GM12875 (cell line): ENCODE measurements at regions not wholly inside any gene's neighbourhood (a gene's known extent, or its start where the extent isn't known, plus 50 kb on each side); places are given as distances from the start of the nearest gene placed in this dataset.

Experiments used
- H3K4me3 ChIP-seq: one replicate; pipeline ENCODE4 v1.5.1; 2011; ENCODE audit warnings: low read depth, low read length, control low read depth
- CTCF ChIP-seq: IDR thresholded peaks from 2 replicates; pipeline ENCODE4 v1.5.1; 2011; ENCODE audit warnings: low read depth, mild to moderate bottlenecking, control low read depth, inconsistent platforms, low read length, moderate library complexity, borderline replicate concordance; ENCODE audit not compliant: insufficient read depth

- TF ChIP-seq CTCF = no peak
- no peak overlapping the region for H3K4me3 ChIP-seq
Measured at GRCh38 chr16:35754391-35755369, 2295.3 kb downstream of the TP53TG3F start.

GRCh38 chr16:35788381-35788780 lies 2329.0 kb downstream of the TP53TG3F start:
- TF ChIP-seq CTCF = no peak
- no peak overlapping the region for H3K4me3 ChIP-seq

DNA sequence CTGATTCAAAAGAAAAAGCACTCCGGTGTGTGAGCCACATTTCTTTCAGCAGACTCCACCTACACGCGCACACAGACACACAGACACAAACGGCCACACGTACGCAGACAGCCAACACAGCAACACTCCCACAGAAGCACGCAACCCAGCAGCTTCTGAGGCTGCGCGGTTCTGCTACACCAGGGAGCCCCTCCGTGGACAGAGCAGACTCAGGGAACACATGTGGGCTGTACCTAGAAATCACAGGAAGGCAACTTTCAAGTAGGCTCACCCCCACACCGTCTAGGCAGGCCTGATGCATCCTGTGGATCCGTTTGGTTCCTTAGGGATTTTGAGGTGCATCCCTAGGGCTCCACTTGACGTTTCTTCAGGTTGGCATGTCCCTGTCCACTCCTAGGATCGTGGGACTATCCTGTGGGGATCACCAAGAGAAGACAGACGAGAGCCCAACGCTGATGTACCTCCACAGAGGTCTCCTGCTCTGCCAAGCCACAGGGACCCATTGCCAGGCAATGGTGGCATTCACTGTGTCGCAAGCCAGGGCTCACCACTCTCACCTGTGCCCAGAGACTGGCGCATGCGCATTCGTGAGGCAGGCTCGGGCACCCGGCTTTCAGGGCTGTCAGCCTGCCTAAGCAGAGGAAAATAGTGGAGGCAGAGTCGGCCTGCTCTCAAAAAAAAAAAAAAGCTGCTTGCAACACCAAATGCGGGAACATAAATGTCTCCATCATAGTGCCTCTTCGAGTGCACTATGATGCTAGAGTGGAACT lies 2333.3 kb downstream of the TP53TG3F start:
- TF ChIP-seq CTCF = no peak
- no peak overlapping the region for H3K4me3 ChIP-seq

DNA sequence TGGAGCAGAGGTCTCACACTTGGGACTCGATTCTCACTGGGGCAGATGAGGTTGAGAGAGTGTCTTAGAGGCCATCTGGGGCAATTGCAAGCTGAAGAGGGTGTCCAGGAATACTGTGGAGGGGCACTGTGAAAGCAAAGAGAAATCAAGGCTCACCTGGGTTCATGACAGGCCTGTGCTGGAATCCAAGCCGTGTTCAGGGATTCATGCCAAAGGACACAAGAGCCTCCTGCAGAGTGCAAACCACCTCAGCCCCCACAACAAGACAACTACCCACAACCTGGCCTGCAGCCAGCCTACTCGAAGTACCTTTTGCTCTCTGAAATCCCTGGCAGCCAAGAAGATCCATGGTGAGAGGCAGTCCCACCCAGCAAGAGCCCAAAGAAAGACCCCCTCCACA lies 2334.2 kb downstream of the TP53TG3F start:
- TF ChIP-seq CTCF = no peak
- no peak overlapping the region for H3K4me3 ChIP-seq

GRCh38 chr16:35794896-35795295 lies 2335.5 kb downstream of the TP53TG3F start:
- TF ChIP-seq CTCF = no peak
- H3K4me3 ChIP-seq = no peak overlapping the region

- no peak for TF ChIP-seq CTCF
- H3K4me3 ChIP-seq = no peak overlapping the region
Measured at GRCh38 chr16:35795361-35796029, 2336.1 kb downstream of the TP53TG3F start.
